Stimulated activated CD4-positive, alpha-beta T cell treated with anti-CD3 and anti-CD28 coated beads, Interleukin-4, amount 100 ng/mL, for 48 hours (primary cell): ENCODE measurements at regions not wholly inside any gene's neighbourhood (a gene's known extent, or its start where the extent isn't known, plus 50 kb on each side); places are given as distances from the start of the nearest gene placed in this dataset.
"Not testable (repeated sequence)": the region's sequence is repeated elsewhere in the genome, so short reads cannot be mapped to it uniquely, and the experiment has no call there.

Experiments used
- DNase-seq, 2 donors: peaks; one replicate each; pipeline ENCODE4 v3.0.0-alpha.2; 2020; ENCODE audit warnings: low read depth in 2 of 2

DNA sequence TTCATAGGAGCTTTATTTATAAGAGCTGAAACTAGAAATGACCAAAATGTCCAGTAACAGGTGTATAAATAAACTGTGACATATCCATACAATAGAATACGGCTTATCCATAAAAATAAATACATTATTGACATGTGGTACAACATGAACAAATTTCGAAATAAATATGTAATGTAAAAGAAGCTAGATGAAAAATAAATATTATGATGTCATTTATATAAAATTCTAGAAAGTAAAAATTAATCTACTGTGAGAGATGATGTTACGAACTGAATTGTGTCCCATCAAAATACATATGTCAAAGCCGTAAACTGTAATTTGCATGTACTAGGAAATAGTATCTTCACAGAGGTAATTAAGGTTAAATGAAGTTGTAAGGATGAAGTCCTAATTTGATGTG is 1104.9 kb downstream of the NSUN3 start:
- DNase-seq, result no peak

DNA sequence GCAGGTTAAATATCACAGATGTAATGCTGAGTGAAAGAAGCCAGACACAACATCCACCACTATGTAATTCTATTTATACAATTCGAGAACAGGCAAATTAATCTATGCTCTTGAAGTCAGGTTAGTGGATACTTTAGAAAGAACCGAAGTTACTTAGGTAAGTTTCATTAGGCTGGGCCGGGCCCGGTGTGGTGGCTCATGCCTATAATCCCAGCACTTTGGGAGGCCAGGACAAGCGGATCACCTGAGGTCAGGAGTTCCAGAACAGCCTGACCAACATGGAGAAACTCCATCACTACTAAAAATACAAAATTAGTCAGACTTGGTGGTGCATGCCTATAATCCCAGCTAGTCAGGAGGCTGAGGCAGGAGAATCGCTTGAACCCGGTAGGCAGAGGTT is 1105.7 kb downstream of the NSUN3 start:
- no peak for DNase-seq

DNA sequence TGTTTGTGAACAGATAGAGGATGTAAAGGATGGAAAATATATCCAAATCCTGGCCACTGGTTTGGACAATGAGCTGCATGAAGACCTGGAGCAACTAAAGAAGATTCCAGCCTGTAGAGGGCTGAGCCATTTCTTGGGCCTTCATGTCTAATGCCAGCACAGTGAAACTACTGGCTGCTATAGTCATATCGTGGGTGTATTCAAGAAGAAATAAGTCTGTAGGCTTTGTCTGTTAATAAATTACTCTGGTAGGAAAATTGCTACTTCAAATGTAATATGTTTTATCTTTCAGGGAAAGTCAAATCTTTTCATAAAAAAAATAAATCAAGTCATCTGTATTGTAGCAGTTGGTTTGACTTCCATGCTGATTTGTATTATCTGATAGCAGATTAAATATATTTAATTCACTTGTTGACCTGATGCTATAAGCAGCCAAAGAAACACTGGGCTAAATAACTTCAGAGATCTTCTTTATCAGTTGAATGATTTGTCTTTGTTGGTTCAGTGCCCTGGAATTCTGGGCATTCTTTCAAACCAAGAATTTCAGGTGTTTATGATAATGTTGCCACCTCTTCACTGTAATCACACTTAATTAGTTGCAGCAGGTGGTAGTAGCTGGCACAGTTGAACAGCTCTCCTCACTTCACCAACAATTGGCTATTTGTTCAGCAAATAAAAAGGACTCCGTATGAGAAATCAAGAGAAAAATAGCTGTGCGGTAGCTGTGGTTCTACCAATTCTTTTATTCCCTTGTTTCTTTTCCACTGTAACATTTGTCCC is 1109.5 kb downstream of the NSUN3 start:
- DNase-seq, result no peak

DNA sequence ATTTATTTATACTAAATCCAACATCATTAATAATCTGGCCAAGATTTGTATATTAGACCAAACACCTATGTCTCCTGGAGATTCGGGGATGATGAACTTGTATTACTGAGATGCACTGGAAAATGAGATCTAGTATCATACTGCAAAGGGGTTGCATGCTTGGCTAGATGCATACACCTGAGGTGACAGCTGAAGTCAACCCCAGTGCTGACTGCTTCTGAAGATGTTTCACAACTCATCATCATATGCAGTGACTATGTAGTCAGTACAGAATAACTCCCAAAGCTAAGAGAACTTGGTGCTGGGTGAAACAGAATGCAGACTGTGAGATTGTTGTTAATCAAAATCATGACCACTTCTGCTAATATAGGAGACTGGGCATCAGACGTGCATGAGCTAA is 1114.2 kb downstream of the NSUN3 start:
- no peak for DNase-seq

DNA sequence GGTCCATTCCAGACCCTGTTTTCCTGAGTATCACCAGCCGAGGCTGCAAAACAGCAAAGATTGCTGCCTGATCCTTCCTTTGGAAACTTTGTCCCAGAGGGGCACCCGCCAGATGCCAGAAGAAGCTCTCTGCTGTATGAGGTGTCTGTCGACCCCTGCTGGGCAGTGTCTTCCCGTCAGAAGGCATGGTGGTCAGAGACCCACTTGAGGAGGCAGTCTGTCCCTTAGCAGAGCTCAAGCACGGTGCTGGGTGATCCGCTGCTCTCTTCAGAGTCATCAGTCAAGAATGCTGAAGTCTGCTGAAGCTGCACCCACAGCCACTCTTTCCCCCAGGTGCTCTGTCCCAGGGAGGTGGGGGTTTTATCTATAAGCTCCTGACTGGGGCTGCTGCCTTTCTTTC is 1121.2 kb downstream of the NSUN3 start:
- DNase-seq, result no peak

DNA sequence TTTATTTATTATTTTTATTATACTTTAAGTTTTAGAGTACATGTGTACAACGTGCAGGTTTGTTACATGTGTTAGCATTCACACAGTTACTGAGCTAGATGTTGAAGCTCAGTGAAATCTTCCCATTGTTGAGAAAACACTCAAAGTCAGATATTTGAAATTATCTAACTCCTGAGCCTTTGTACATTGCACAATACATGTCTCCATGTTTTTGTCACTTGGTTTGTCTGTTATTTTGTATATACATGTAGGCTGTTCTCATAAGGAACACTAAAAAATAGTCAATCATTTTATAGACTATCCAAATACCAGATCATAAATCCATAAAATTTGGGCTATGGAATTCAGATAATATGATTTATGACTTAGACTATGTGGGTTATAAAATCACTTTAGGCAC is 1126.5 kb downstream of the NSUN3 start:
- no peak for DNase-seq

DNA sequence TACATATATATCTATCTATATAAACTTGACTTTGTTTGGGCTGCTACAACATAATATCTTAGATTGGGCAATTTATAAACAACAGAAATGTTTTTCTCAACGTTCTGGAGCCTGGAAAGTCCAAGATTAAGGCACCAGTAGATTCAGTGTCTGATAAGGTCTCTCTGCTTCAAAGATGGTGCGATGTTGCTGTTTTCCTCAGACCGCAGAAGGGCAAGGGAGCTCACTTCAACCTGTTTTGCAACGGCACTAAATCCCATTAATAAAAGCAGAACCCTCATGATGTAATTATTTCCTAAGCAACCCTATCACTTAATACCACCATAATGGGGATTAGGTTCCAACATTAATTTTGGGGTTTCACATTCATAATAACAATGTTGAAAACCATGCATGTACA is 1134.8 kb downstream of the NSUN3 start:
- DNase-seq, result no peak

DNA sequence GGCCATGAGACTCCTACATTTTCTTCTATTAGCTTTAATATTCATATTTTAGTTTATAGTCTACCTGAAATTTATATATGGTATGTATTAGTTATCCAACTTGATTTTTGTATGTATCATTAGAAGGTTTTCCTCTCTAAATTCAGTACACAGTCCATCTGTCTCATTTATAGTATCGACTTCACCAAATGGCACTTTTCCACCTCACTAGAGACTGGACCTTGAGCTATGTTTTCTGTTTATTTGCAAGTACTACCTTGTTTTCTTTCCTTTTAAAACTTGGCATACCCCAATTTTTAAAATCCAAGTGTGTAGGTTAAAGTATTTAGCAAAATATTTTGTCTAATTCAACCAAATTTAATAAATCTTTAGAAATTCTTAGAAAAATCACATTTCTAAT is 1137.5 kb downstream of the NSUN3 start:
- no peak for DNase-seq

DNA sequence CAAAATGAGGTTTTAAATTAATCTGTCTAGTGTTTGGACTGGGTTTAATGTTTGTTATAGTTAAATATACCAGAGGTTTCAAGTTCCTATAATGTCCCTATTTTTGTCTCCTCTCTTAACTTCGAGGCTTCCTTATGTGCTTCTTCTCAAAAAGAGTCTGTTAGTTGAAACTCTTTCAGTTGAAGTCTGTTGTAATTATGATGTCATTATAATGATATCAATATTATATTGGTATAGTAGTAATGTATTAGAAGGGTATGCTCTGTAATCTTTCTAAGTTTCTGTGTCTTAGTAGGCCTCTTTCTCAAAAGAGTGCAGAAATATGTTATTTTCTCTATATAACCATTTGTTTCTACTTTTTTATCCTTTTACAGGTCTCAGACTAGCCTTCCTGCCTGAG is 1148.0 kb downstream of the NSUN3 start:
- no peak for DNase-seq

DNA sequence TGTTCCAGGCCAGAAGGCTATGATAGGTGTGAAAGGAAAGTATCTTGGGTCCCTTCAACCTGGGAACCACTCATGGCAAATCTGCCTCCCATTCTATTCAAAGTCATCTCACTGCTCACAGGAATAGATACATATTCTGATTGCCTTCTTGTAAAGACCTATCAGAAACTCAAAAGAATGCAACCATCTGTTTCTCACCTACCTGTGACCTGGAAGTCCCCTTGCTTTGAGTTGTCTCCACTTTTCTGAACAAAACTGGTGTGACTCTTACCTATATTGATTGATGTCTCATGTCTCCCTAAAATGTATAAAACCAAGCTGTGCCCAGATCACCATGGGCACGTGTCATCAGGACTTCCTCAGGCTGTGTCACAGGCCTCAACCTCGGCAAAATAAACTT is 1149.3 kb downstream of the NSUN3 start:
- no peak for DNase-seq

DNA sequence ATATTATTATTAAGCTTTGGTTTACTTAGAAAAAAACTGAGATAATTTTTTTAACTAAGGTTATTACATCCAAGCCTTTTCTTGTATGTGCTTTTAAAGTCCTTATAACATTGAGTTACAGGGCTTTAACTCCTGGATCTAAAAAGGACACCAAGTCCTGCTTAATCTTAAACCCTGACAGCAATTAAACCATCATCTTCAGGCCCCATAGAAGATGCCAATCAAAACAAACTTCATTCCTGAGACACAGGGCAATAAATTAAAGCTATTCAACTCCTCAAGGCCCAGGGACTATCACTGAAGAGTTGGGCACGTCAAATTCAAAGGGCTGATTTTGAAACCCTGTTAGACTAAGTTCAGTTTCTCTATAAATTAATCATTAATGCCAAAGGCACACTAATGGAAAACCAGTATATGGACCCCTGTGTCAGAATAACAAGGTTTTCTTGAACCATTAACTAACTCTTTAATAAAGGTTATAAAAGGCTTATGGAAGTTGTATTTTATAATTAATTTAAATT is 1152.6 kb downstream of the NSUN3 start:
- no peak for DNase-seq

DNA sequence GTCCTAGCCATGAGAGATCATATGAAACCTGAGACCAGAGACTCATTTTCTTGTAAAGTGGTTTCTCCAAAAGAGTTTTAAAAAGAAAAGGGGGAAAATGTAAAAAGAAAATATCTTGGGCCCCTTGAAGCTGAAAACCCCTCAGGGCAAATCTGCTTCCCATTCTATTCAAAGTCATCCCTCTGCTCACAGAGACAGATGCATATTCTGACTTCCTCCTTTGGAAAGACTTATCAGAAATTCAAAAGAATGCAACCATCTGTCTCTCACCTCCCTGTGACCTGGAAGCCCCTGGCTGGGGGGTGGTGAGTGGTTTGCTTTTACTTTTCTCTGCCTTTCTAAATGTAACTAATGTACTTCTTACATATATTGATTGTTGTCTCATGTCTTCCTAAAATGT is 1154.8 kb downstream of the NSUN3 start:
- no peak for DNase-seq

DNA sequence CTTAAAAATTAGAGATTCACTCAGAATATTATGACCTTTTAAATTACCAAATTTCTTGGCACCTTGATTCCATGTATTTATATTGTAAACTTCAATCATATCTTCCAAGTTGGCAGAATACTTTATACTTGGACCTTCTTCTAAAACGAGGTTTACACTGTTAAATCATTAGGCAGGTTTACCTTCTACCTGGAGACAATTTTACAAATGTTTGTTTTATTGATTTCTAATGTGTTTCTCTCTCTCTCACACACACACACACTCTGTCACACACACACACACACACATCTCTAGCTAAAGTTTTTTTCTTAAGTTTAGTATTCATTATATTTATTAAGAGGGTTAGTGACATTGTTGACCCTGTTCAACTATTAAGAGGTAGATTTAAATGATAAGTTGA is 1155.6 kb downstream of the NSUN3 start:
- no peak for DNase-seq

DNA sequence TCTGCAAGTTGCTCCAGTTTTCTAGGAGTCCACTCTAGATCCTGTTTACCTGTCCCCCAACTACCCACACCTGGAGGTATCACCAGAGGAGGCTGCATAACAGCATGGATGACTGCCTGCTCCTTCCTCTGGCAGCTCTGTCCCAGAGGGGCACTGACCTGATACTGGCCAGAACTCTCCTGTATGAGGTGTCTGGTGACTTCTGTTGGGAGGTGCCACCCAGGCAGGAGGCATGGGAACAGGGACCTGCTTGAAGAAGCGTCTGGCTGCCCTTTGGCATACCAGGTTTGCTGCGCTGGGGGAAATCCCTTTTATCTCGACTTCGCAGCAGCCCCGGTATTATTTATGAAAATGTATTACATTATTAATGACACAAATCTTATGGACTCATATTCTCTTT is 1163.6 kb downstream of the NSUN3 start:
- no peak for DNase-seq

DNA sequence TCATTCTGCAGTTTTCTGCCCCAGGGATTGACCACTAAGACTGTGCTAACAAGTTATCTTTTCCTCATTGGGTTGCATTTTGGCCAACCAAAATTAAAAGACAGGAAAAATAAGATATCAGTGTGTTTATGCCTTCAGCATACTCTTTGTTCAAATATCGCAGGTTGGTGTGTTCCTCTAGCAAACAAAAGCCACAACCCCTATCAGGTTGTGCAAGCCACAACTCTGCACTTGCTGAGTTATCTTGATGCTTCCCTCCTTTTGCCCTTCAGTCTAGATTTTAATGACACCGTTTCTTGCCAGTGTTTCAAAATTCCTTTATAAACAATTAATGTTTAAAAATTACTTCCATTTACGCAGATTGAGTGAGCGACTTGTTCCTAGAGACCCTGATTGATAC is 1164.2 kb downstream of the NSUN3 start:
- no peak for DNase-seq

DNA sequence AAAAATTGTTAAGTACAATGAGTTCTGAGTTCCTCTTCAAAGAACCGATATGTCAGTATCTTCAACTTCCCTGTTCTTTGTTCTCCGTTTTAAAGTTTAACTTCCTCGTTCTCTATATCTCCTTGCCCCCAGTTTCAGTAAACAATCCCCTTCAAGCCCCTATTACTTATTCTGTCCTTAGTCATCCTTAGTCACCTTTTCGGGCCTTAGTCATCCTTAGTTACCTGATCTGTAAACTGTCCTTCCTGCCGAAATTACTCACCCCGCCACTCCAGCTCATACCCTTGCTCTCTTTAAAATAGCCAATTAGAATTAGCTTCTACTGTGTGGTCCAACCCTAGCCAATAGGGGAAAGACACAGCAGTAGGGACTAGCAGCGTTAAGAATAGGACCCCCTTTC is 1165.6 kb downstream of the NSUN3 start:
- no peak for DNase-seq

DNA sequence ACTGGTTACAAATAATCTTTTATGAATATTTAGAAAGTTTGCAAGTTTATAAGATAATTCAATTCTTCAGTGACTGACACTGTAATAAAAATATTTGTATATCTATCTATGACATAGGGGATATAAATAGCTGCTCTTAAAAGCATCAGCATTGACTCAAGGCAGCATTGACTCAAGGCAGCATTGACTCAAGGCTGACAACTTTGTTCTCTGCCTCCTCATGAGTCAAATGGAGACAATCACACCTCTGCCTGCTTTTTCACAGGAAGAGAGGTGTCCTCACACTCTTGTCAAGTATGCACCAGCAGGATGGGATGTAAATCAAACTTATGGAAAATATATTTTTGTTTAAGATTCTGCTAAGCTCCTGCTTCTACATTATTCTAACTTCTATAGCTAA is 1173.1 kb downstream of the NSUN3 start:
- no peak for DNase-seq

DNA sequence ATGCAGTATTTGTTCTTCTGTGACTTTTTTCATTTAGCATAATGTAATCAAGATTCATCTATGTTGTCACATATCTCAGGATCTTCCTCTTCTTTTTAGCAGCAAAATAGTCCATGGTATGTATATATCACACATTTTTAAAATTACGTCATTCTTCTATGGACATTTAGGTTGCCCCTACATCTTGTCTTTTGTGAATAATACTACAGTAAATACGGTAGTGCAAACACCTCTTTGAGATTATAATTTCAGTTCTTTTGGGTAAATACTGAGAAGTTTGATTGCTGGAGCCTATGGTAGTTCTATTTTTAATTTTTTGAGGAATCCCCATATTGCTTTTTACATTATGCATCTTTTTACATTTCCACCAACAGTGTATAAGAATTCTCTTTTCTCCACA is 1174.9 kb downstream of the NSUN3 start:
- DNase-seq, result no peak

DNA sequence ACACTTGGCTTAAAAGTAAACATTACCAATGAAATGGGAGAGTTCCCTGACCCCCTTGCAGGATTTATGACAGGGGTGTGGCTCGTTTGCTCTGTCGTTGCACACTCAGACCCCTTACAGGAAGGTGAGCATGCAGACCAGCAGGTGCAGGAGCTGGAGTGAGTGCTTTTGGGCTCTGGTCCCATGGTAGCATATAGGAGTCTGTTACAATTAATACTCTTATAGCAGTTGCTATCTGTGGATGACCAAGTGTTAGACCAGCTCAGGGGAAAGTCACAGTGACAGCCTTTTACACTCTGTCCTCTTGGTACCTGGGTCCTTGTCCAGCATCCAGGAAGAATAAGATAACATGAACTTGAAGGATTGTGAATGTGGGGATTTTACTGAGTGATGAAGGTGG is 1177.5 kb downstream of the NSUN3 start:
- no peak for DNase-seq

DNA sequence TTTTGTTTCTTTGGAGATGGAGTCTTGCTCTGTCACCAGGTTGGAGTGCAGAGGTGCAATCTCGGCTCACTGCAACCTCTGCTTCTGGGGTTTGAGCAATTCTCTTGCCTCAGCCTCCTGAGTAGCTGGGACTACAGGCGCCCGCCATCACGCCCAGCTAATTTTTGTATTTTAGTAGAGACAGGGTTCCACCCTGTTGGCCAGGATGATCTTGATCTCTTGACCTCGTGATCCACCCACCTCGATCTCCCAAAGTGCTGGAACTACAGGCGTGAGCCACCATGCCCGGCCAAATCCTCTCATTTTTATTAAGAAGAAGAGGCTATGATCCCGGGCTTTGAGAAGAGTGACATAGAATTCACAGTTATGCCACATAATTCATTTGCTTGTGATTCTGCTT is 1178.4 kb downstream of the NSUN3 start:
- not testable (repeated sequence) for DNase-seq

DNA sequence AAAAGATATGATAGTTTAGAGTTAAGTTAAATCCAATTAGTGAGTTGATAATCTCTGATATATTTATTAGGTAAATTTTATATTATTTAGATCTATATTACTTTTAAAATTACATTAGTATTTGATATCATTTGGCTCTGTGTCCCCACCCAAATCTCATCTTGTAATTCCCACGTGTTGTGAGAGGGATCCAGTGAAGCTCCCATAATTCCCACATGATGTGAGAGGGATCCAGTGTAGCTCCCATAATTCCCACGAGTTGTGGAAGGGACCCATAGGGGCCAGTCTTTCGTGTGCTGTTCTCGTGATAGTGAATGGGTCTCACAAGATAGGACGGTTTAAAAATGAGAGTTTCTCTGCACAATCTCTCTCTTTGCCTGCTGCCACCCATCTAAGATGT is 1183.6 kb downstream of the NSUN3 start:
- no peak for DNase-seq

DNA sequence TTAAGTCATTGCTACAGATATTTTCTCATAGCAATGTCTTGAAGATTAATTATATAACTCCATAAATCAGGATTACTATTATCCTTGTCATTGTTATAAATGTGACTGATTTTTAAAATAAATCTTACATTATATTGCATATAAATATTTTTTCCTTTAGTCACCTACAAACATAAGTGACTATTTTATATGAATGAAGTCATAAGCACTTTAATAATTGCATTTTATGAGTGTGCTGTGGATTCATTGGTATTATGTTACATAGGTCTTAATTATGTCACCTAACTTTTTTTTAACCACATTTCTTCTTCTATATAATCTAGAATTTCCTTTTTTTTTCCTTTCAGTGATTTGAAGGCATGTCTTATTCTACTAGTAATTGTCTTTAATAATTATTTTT is 1191.2 kb downstream of the NSUN3 start:
- DNase-seq, result no peak

DNA sequence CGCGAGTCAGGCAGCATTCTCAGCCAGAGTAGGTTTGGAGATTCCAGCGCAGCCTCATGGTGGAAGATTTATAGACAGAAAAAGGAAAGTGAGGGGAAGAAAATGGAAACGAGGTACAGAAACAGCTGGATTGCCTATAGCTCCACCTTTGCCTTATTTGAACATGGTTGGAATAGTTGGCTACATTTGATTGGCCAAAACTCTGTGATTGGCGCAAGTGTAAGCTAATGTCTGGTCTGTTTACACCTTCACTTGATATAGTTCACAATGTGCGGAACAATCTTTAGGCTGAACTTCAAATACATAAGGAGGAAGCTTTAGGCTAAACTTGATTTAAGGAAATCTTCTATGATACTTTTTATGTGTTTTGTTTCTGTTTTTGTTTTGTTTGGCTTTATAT is 1191.9 kb downstream of the NSUN3 start:
- no peak for DNase-seq

DNA sequence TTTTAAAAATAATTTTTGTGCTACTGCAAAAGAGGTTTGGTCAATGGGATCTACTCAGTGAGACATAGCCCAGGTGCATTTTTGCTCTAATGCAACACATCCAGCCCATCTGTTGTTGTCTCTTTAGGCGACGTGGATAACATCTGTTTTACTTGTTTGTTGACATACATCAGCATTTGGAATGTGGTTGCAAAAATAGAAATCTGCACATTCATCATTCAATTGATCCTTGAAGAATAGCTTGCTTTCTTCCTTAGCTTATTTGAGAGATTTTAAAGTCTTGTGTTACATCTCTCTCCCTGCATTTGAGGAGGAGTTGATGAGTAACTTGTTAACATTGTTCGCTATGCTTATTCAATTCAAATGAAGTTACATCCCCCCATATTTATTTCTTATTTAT is 1202.3 kb downstream of the NSUN3 start:
- DNase-seq, result no peak
